ENCODE measurements at regions not wholly inside any gene's neighbourhood (a gene's known extent, or its start where the extent isn't known, plus 50 kb on each side); places are given as distances from the start of the nearest gene placed in this dataset.

DNA sequence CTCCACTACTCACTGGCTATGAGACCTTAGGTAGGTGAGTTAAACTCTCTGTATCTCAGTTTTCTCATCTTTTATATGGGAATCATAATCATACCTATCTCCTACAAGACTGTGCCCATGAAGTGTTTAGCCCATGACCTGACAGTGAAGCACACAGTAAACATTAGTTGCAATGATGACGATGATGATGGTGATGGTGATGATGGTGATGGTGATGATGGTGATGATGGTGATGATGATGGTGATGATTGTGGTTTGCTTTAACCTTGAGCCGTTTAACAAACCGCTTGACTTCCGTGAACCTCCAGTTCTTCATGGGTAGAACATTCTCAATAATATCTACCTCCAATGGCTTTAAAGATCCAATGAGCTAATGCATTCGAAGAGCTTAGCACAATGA, 220.2 kb upstream of the MVB12B start (continued):
- TF ChIP-seq EZH2 (IDR thresholded peaks at IDR 0.05; ENCODE audit: low read depth, unreplicated experiment) (no peak), ZNF331 (CRISPR knock-in tag; IDR thresholded peaks at IDR 0.05; ENCODE audit: low read depth) (no peak), JUNB (IDR thresholded peaks at IDR 0.05; ENCODE audit: unreplicated experiment) (no peak), NANOG (IDR thresholded peaks at IDR 0.05; ENCODE audit: borderline replicate concordance) (no peak), ZNF114 (CRISPR knock-in tag; IDR thresholded peaks at IDR 0.05) (no peak)
- TF ChIP-seq, protein P1, sequence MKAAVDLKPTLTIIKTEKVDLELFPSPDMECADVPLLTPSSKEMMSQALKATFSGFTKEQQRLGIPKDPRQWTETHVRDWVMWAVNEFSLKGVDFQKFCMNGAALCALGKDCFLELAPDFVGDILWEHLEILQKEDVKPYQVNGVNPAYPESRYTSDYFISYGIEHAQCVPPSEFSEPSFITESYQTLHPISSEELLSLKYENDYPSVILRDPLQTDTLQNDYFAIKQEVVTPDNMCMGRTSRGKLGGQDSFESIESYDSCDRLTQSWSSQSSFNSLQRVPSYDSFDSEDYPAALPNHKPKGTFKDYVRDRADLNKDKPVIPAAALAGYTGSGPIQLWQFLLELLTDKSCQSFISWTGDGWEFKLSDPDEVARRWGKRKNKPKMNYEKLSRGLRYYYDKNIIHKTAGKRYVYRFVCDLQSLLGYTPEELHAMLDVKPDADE (IDR thresholded peaks at IDR 0.05): no peak
- TF ChIP-seq, protein P2, sequence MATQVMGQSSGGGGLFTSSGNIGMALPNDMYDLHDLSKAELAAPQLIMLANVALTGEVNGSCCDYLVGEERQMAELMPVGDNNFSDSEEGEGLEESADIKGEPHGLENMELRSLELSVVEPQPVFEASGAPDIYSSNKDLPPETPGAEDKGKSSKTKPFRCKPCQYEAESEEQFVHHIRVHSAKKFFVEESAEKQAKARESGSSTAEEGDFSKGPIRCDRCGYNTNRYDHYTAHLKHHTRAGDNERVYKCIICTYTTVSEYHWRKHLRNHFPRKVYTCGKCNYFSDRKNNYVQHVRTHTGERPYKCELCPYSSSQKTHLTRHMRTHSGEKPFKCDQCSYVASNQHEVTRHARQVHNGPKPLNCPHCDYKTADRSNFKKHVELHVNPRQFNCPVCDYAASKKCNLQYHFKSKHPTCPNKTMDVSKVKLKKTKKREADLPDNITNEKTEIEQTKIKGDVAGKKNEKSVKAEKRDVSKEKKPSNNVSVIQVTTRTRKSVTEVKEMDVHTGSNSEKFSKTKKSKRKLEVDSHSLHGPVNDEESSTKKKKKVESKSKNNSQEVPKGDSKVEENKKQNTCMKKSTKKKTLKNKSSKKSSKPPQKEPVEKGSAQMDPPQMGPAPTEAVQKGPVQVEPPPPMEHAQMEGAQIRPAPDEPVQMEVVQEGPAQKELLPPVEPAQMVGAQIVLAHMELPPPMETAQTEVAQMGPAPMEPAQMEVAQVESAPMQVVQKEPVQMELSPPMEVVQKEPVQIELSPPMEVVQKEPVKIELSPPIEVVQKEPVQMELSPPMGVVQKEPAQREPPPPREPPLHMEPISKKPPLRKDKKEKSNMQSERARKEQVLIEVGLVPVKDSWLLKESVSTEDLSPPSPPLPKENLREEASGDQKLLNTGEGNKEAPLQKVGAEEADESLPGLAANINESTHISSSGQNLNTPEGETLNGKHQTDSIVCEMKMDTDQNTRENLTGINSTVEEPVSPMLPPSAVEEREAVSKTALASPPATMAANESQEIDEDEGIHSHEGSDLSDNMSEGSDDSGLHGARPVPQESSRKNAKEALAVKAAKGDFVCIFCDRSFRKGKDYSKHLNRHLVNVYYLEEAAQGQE (IDR thresholded peaks at IDR 0.05; ENCODE audit: unreplicated experiment): no peak
- TF ChIP-seq, protein P3, sequence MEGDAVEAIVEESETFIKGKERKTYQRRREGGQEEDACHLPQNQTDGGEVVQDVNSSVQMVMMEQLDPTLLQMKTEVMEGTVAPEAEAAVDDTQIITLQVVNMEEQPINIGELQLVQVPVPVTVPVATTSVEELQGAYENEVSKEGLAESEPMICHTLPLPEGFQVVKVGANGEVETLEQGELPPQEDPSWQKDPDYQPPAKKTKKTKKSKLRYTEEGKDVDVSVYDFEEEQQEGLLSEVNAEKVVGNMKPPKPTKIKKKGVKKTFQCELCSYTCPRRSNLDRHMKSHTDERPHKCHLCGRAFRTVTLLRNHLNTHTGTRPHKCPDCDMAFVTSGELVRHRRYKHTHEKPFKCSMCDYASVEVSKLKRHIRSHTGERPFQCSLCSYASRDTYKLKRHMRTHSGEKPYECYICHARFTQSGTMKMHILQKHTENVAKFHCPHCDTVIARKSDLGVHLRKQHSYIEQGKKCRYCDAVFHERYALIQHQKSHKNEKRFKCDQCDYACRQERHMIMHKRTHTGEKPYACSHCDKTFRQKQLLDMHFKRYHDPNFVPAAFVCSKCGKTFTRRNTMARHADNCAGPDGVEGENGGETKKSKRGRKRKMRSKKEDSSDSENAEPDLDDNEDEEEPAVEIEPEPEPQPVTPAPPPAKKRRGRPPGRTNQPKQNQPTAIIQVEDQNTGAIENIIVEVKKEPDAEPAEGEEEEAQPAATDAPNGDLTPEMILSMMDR (conservative IDR thresholded peaks at IDR 0.05; ENCODE audit: low read depth in 2 of 2): no peak

DNA sequence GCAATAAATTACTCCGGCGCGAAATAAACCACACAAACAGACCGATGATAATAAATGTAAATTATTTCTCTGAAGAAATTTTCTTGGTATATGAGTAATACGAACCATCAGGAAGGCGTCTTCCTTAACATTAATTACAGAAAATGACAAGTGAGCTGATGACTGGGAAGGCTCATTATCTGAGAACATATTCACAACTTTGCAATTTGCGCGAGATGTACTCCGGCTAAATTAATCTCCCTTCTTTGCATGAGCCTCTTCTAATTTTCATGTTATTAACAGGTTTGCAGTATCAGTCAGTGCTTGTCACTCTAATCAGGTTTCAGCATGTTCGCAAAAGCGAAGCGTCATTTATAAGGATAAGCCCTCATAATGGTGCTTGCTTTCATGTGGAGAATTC, 218.9 kb upstream of the MVB12B start:
- no peaks in the 10 kb centered on the region for H3K27me3 ChIP-seq (ENCODE audit: insufficient read depth)
- TF ChIP-seq, protein P1 (IDR thresholded peaks at IDR 0.05): no peak
- TF ChIP-seq JUNB (IDR thresholded peaks at IDR 0.05; ENCODE audit: unreplicated experiment) (no peak), CREB1 (CRISPR knock-in tag; IDR thresholded peaks at IDR 0.05; ENCODE audit: low read depth) (no peak), NANOG (IDR thresholded peaks at IDR 0.05; ENCODE audit: borderline replicate concordance) (no peak)
- TF ChIP-seq, protein P4, sequence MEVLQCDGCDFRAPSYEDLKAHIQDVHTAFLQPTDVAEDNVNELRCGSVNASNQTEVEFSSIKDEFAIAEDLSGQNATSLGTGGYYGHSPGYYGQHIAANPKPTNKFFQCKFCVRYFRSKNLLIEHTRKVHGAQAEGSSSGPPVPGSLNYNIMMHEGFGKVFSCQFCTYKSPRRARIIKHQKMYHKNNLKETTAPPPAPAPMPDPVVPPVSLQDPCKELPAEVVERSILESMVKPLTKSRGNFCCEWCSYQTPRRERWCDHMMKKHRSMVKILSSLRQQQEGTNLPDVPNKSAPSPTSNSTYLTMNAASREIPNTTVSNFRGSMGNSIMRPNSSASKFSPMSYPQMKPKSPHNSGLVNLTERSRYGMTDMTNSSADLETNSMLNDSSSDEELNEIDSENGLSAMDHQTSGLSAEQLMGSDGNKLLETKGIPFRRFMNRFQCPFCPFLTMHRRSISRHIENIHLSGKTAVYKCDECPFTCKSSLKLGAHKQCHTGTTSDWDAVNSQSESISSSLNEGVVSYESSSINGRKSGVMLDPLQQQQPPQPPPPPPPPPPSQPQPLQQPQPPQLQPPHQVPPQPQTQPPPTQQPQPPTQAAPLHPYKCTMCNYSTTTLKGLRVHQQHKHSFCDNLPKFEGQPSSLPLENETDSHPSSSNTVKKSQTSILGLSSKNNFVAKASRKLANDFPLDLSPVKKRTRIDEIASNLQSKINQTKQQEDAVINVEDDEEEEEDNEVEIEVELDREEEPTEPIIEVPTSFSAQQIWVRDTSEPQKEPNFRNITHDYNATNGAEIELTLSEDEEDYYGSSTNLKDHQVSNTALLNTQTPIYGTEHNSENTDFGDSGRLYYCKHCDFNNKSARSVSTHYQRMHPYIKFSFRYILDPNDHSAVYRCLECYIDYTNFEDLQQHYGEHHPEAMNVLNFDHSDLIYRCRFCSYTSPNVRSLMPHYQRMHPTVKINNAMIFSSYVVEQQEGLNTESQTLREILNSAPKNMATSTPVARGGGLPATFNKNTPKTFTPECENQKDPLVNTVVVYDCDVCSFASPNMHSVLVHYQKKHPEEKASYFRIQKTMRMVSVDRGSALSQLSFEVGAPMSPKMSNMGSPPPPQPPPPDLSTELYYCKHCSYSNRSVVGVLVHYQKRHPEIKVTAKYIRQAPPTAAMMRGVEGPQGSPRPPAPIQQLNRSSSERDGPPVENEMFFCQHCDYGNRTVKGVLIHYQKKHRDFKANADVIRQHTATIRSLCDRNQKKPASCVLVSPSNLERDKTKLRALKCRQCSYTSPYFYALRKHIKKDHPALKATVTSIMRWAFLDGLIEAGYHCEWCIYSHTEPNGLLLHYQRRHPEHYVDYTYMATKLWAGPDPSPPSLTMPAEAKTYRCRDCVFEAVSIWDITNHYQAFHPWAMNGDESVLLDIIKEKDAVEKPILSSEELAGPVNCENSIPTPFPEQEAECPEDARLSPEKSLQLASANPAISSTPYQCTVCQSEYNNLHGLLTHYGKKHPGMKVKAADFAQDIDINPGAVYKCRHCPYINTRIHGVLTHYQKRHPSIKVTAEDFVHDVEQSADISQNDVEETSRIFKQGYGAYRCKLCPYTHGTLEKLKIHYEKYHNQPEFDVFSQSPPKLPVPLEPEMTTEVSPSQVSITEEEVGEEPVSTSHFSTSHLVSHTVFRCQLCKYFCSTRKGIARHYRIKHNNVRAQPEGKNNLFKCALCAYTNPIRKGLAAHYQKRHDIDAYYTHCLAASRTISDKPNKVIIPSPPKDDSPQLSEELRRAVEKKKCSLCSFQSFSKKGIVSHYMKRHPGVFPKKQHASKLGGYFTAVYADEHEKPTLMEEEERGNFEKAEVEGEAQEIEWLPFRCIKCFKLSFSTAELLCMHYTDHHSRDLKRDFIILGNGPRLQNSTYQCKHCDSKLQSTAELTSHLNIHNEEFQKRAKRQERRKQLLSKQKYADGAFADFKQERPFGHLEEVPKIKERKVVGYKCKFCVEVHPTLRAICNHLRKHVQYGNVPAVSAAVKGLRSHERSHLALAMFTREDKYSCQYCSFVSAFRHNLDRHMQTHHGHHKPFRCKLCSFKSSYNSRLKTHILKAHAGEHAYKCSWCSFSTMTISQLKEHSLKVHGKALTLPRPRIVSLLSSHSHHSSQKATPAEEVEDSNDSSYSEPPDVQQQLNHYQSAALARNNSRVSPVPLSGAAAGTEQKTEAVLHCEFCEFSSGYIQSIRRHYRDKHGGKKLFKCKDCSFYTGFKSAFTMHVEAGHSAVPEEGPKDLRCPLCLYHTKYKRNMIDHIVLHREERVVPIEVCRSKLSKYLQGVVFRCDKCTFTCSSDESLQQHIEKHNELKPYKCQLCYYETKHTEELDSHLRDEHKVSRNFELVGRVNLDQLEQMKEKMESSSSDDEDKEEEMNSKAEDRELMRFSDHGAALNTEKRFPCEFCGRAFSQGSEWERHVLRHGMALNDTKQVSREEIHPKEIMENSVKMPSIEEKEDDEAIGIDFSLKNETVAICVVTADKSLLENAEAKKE (CRISPR knock-in tag; IDR thresholded peaks at IDR 0.05): no peak

More for the DNA sequence above, 218.9 kb upstream of the MVB12B start:
- Mint-ChIP-seq H3K4me1 (no peaks in the 10 kb centered on the region), H3K27me3 (ENCODE audit: insufficient read depth, low read depth, poor library complexity) (peaks cover 2% of the 10 kb centered on the region), H3K36me3 (ENCODE audit: low read depth) (no peaks in the 10 kb centered on the region), H3K27ac (no peak overlapping the region), H3K4me3 (no peak overlapping the region), H3K9me3 (peaks cover 2% of the 10 kb centered on the region; the same call in 2 of the 3 replicates)
- H3K4me2 ChIP-seq: no peak overlapping the region
- no peaks in the 10 kb centered on the region for H3K36me3 ChIP-seq (ENCODE audit: insufficient read depth)
- H4K20me1 ChIP-seq (replicated peaks; ENCODE audit: insufficient read depth): no peaks in the 10 kb centered on the region; the same call in 1 of the 2 replicates
- H3K27ac ChIP-seq (ENCODE audit: low read depth): no peak overlapping the region
- no peaks in the 10 kb centered on the region for H3K79me2 ChIP-seq (replicated peaks; ENCODE audit: insufficient read depth)
- H2AFZ ChIP-seq: no peak overlapping the region
- no peaks in the 10 kb centered on the region for H3K4me1 ChIP-seq (ENCODE audit: insufficient read depth)
- no peak overlapping the region for H3K4me3 ChIP-seq
- DNase-seq (ENCODE audit: low spot score) (no peak), ATAC-seq (no peak)
- peaks cover 4% of the 10 kb centered on the region; the same call in 1 of the 2 replicates for H3K9me2 ChIP-seq (ENCODE audit: insufficient read depth)
- no peaks in the 10 kb centered on the region for H3F3A ChIP-seq (replicated peaks; ENCODE audit: low read depth)

All from GM23338 (cell line).